ENCODE measurements at regions not wholly inside any gene's neighbourhood (a gene's known extent, or its start where the extent isn't known, plus 50 kb on each side); places are given as distances from the start of the nearest gene placed in this dataset.

GRCh38 chr6:56904068-56904467 is 50.8 kb upstream of the BEND6 start:
- TF ChIP-seq CTCF (IDR thresholded peaks at IDR 0.05; ENCODE audit: insufficient read depth, low read depth, low read length, missing control alignments): no peak
- no peak overlapping the region for H3K4me3 ChIP-seq (ENCODE audit: low read depth, low read length)
- DNase-seq (ENCODE audit: low read depth): no peak

- peak; percentile 64 for TF ChIP-seq CTCF (IDR thresholded peaks at IDR 0.05; ENCODE audit: insufficient read depth, low read depth, low read length, missing control alignments)
- no peak overlapping the region for H3K4me3 ChIP-seq (ENCODE audit: low read depth, low read length)
- peak; percentile 57 for DNase-seq (ENCODE audit: low read depth)
These were observed 52.1 kb upstream of the BEND6 start for GRCh38 chr6:56902641-56903464.

GRCh38 chr6:56900784-56901183 is 54.1 kb upstream of the BEND6 start:
- TF ChIP-seq CTCF (IDR thresholded peaks at IDR 0.05; ENCODE audit: insufficient read depth, low read depth, low read length, missing control alignments): no peak
- H3K4me3 ChIP-seq (ENCODE audit: low read depth, low read length): no peak overlapping the region
- no peak for DNase-seq (ENCODE audit: low read depth)

GRCh38 chr6:56899753-56900152 is 55.2 kb upstream of the BEND6 start:
- TF ChIP-seq CTCF (IDR thresholded peaks at IDR 0.05; ENCODE audit: insufficient read depth, low read depth, low read length, missing control alignments): no peak
- DNase-seq (ENCODE audit: low read depth): no peak
- H3K4me3 ChIP-seq (ENCODE audit: low read depth, low read length): no peak overlapping the region

GRCh38 chr6:56899311-56899710 is 55.6 kb upstream of the BEND6 start:
- no peak overlapping the region for H3K4me3 ChIP-seq (ENCODE audit: low read depth, low read length)
- no peak for TF ChIP-seq CTCF (IDR thresholded peaks at IDR 0.05; ENCODE audit: insufficient read depth, low read depth, low read length, missing control alignments)
- DNase-seq (ENCODE audit: low read depth): no peak

- H3K4me3 ChIP-seq (ENCODE audit: low read depth, low read length): no peak overlapping the region
- DNase-seq (ENCODE audit: low read depth): no peak
- TF ChIP-seq CTCF (IDR thresholded peaks at IDR 0.05; ENCODE audit: insufficient read depth, low read depth, low read length, missing control alignments): no peak
These were observed 56.9 kb upstream of the BEND6 start for GRCh38 chr6:56897789-56898529.
